Thoracic aorta (tissue), 2 donors: ENCODE measurements at regions not wholly inside any gene's neighbourhood (a gene's known extent, or its start where the extent isn't known, plus 50 kb on each side); places are given as distances from the start of the nearest gene placed in this dataset.

Experiments
- ATAC-seq: fragments of 150-250 bp; one replicate; pipeline ENCODE4 v1.8.0; 2017; ENCODE audit warnings: low read depth; ENCODE audit not compliant: insufficient number of reproducible peaks, low FRiP score
- DNase-seq: peaks from one replicate; pipeline ENCODE4 v3.0.0-alpha.2; 2020; ENCODE audit warnings: low spot score
- H3K27ac ChIP-seq, 2 donors: fragments of 200-600 bp; sonication (generic); 1 replicate in 1 of 2; 2 replicates in 1 of 2; pipeline ENCODE4 v1.5.1; 2016; ENCODE audit warnings: mild to moderate bottlenecking in 2 of 2, moderate library complexity in 2 of 2
- H3K27me3 ChIP-seq: fragments of 200-600 bp; sonication (generic); replicated peaks from 2 replicates; pipeline ENCODE4 v1.6.0; 2016; ENCODE audit warnings: mild to moderate bottlenecking; ENCODE audit not compliant: insufficient read depth
- H3K36me3 ChIP-seq: fragments of 200-600 bp; sonication (generic); one replicate; pipeline ENCODE4 v1.5.1; 2016
- H3K4me1 ChIP-seq, 2 donors: fragments of 200-600 bp; sonication (generic); 1 replicate in 1 of 2; 2 replicates in 1 of 2; pipeline versions ENCODE4 v1.5.1 to v1.6.0; 2016; ENCODE audit warnings: low read depth in 2 of 2, mild to moderate bottlenecking in 1 of 2; ENCODE audit not compliant: control insufficient read depth in 1 of 2
- H3K4me3 ChIP-seq: fragments of 200-600 bp; sonication (generic); 2 replicates; pipeline ENCODE4 v1.5.1; 2016; ENCODE audit warnings: mild to moderate bottlenecking
- H3K9me3 ChIP-seq: fragments of 200-600 bp; sonication (generic); 2 replicates; pipeline ENCODE4 v1.5.1; 2016
- CTCF ChIP-seq: fragments of 200-600 bp; sonication (generic); IDR thresholded peaks from one replicate; pipeline ENCODE4 v1.5.1; 2019; ENCODE audit warnings: antibody characterized with exemption

GRCh38 chr1:239155466-239156091 is 230.8 kb upstream of the CHRM3 start:
- no peak for DNase-seq
- Histone ChIP-seq H3K9me3 (no peaks in the 10 kb centered on the region), H3K27me3 (no peaks in the 10 kb centered on the region), H3K4me1 (no peaks in the 10 kb centered on the region), H3K27ac (no peak overlapping the region), H3K36me3 (no peaks in the 10 kb centered on the region), H3K4me3 (no peak overlapping the region)
- no peak for TF ChIP-seq CTCF
- no peak for ATAC-seq

GRCh38 chr1:239151937-239152336 is 234.4 kb upstream of the CHRM3 start:
- no peaks in the 10 kb centered on the region for H3K36me3 ChIP-seq
- H3K27me3 ChIP-seq: no peaks in the 10 kb centered on the region
- no peak for ATAC-seq
- no peak overlapping the region for H3K4me3 ChIP-seq
- no peak overlapping the region for H3K27ac ChIP-seq
- no peak for DNase-seq
- TF ChIP-seq CTCF: no peak
- H3K4me1 ChIP-seq: no peaks in the 10 kb centered on the region
- no peaks in the 10 kb centered on the region for H3K9me3 ChIP-seq

GRCh38 chr1:239140968-239141367 is 245.4 kb upstream of the CHRM3 start:
- no peak for DNase-seq
- no peak overlapping the region for H3K4me3 ChIP-seq
- ATAC-seq: no peak
- H3K4me1 ChIP-seq: no peaks in the 10 kb centered on the region
- H3K36me3 ChIP-seq: no peaks in the 10 kb centered on the region
- H3K27me3 ChIP-seq: no peaks in the 10 kb centered on the region
- H3K27ac ChIP-seq: no peak overlapping the region
- no peak for TF ChIP-seq CTCF
- H3K9me3 ChIP-seq: no peaks in the 10 kb centered on the region

- TF ChIP-seq CTCF: no peak
- ATAC-seq (no peak), DNase-seq (no peak)
Measured at GRCh38 chr1:239139801-239140200, 246.6 kb upstream of the CHRM3 start.

GRCh38 chr1:239128541-239128940 is 257.8 kb upstream of the CHRM3 start:
- no peak for TF ChIP-seq CTCF
- no peaks in the 10 kb centered on the region for H3K9me3 ChIP-seq
- H3K4me1 ChIP-seq: no peaks in the 10 kb centered on the region
- ATAC-seq (no peak), DNase-seq (no peak)
- H3K27me3 ChIP-seq: no peaks in the 10 kb centered on the region
- no peak overlapping the region for H3K4me3 ChIP-seq
- no peak overlapping the region for H3K27ac ChIP-seq
- no peaks in the 10 kb centered on the region for H3K36me3 ChIP-seq

More at GRCh38 chr1:239139801-239140200, 246.6 kb upstream of the CHRM3 start:
- H3K27ac ChIP-seq: no peak overlapping the region
- no peaks in the 10 kb centered on the region for H3K27me3 ChIP-seq
- no peaks in the 10 kb centered on the region for H3K9me3 ChIP-seq
- H3K4me1 ChIP-seq: no peaks in the 10 kb centered on the region
- H3K36me3 ChIP-seq: no peaks in the 10 kb centered on the region
- H3K4me3 ChIP-seq: no peak overlapping the region
